ENCODE measurements at regions not wholly inside any gene's neighbourhood (a gene's known extent, or its start where the extent isn't known, plus 50 kb on each side); places are given as distances from the start of the nearest gene placed in this dataset.

DNA sequence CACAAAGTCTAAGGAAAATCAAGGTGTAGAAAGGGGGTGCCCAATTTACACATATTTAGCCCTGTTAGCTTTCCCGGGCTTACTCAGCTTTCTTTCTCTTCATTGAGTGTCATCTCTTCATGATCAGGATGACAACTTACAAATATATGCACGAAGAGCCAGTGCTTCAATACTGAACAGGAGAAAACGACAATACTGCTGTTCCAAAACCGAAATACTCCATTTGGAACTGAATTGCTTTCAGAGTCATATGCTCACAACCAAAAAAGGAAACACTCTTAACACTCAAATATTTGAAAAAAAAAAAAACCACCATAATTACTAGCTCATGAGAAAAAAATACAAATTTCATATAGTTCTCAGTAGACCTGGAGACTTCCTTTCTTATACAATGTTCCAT, 272.1 kb upstream of the DUSP10 start:
- Histone ChIP-seq H3K4me1 (ENCODE audit: control insufficient read depth, insufficient read depth, low read length, poor library complexity, severe bottlenecking) (no peaks in the 10 kb centered on the region), H3K27me3 (replicated peaks; ENCODE audit: control insufficient read depth, insufficient read depth, low read length, poor library complexity, severe bottlenecking) (no peaks in the 10 kb centered on the region), H3K4me3 (ENCODE audit: insufficient read depth, low read depth, low read length, poor library complexity, severe bottlenecking) (no peak overlapping the region), H3K27ac (ENCODE audit: insufficient read depth, low read length, poor library complexity, severe bottlenecking) (no peak overlapping the region), H3K36me3 (ENCODE audit: control insufficient read depth, insufficient read depth, low read length) (no peaks in the 10 kb centered on the region), H3K9me3 (ENCODE audit: control insufficient read depth, low read length) (no peaks in the 10 kb centered on the region)
- DNase-seq, result no peak

DNA sequence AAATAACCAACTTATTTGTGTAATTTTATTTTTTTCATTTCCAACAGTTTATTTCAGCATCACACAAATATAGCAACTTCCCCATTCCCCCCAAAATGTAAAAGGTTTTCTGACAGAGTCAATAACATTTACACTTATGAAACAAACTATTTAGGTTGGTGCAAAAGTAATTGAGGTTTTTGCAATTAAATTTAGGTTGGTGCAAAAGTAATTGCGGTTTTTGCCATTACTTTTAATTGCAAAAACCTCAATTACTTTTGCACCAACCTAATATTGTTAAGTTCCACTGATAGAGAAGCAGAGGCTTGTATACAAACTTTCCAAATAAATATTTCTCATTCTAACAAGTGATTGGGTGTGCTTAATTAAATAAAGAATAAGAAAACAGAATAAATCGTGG, 270.9 kb upstream of the DUSP10 start:
- Histone ChIP-seq H3K4me3 (ENCODE audit: insufficient read depth, low read depth, low read length, poor library complexity, severe bottlenecking) (no peak overlapping the region), H3K4me1 (ENCODE audit: control insufficient read depth, insufficient read depth, low read length, poor library complexity, severe bottlenecking) (no peaks in the 10 kb centered on the region), H3K27ac (ENCODE audit: insufficient read depth, low read length, poor library complexity, severe bottlenecking) (no peak overlapping the region), H3K36me3 (ENCODE audit: control insufficient read depth, insufficient read depth, low read length) (no peaks in the 10 kb centered on the region), H3K27me3 (replicated peaks; ENCODE audit: control insufficient read depth, insufficient read depth, low read length, poor library complexity, severe bottlenecking) (no peaks in the 10 kb centered on the region), H3K9me3 (ENCODE audit: control insufficient read depth, low read length) (no peaks in the 10 kb centered on the region)
- no peak for DNase-seq

DNA sequence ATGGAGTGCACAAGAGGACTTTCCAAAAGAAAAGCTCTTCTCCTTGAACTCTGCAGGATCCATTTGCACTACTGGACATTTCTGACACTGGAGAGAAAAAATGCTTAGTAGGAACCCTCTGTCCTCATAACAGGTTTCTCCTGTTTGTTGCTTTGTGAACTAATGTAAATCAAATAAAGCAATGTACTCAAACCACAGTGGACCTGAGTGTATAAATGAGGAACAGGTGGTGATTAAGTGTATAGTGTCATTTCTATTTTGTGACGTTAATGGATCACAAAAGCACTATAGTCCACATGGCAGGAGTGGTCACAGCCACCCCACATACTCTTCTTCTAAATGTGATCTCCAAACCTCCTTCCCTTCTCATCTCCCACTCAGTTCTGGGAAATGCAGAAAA, 268.4 kb upstream of the DUSP10 start:
- H3K4me1 ChIP-seq (ENCODE audit: control insufficient read depth, insufficient read depth, low read length, poor library complexity, severe bottlenecking), result no peaks in the 10 kb centered on the region
- DNase-seq, result no peak
- no peak overlapping the region for H3K4me3 ChIP-seq (ENCODE audit: insufficient read depth, low read depth, low read length, poor library complexity, severe bottlenecking)

DNA sequence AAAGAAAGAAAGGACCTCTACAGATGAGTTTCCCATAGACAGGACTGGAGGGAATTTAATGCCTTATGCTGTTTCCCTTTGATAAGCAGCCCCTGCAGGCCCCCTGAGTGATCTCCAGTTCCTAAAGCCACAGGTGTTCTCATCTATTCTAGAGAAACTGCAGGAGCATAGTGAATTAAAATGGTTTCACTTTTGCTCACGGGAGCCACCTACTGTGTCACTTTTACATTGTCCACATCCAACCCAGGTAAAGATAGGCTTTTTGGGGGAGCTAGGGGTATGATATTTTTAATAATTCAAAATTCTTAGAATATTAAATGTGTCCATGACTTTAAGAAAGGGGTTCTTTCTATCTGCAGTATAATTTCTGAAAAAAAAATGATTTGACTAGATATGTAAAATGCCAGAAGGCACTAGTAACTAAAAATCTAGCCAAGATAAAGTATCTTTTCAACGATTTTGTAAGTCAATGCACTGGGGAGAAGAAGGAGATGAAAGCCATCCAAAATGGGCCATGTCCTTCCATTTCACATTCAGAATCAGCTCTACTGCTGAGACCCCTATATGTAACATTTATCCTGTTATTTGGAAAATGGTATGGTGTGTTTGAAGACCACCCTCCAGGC, 267.3 kb upstream of the DUSP10 start:
- no peak for DNase-seq

More for the DNA sequence above, 268.4 kb upstream of the DUSP10 start:
- Histone ChIP-seq H3K27ac (ENCODE audit: insufficient read depth, low read length, poor library complexity, severe bottlenecking) (no peak overlapping the region), H3K27me3 (replicated peaks; ENCODE audit: control insufficient read depth, insufficient read depth, low read length, poor library complexity, severe bottlenecking) (no peaks in the 10 kb centered on the region), H3K9me3 (ENCODE audit: control insufficient read depth, low read length) (no peaks in the 10 kb centered on the region), H3K36me3 (ENCODE audit: control insufficient read depth, insufficient read depth, low read length) (no peaks in the 10 kb centered on the region)

DNA sequence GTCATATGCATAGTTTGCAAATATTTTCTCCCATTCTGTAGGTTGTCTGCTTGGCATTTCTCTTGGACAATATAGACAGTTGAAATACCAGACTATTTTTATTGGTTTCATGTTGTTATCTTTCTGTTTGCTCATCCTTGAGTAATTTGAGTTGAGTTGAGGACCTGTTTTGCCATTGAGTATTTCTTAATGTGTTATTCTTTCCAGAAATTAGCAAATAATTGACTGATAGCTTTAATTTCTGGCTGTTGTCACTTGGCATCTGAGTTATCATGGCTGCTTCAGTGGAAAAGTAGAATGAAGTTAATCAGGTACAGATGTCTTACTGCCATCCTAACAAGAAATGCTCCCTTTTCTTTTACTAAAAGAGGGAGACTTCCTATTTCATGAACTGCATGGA, 264.8 kb upstream of the DUSP10 start:
- H3K4me1 ChIP-seq (ENCODE audit: control insufficient read depth, insufficient read depth, low read length, poor library complexity, severe bottlenecking), result no peaks in the 10 kb centered on the region
- H3K27ac ChIP-seq (ENCODE audit: insufficient read depth, low read length, poor library complexity, severe bottlenecking), result no peak overlapping the region
- DNase-seq, result no peak
- no peak overlapping the region for H3K4me3 ChIP-seq (ENCODE audit: insufficient read depth, low read depth, low read length, poor library complexity, severe bottlenecking)
- H3K27me3 ChIP-seq (replicated peaks; ENCODE audit: control insufficient read depth, insufficient read depth, low read length, poor library complexity, severe bottlenecking), result no peaks in the 10 kb centered on the region
- H3K9me3 ChIP-seq (ENCODE audit: control insufficient read depth, low read length), result no peaks in the 10 kb centered on the region
- H3K36me3 ChIP-seq (ENCODE audit: control insufficient read depth, insufficient read depth, low read length), result no peaks in the 10 kb centered on the region

More for the DNA sequence above, 267.3 kb upstream of the DUSP10 start:
- Histone ChIP-seq H3K4me3 (ENCODE audit: insufficient read depth, low read depth, low read length, poor library complexity, severe bottlenecking) (no peak overlapping the region), H3K9me3 (ENCODE audit: control insufficient read depth, low read length) (no peaks in the 10 kb centered on the region), H3K27ac (ENCODE audit: insufficient read depth, low read length, poor library complexity, severe bottlenecking) (no peak overlapping the region), H3K4me1 (ENCODE audit: control insufficient read depth, insufficient read depth, low read length, poor library complexity, severe bottlenecking) (no peaks in the 10 kb centered on the region), H3K27me3 (replicated peaks; ENCODE audit: control insufficient read depth, insufficient read depth, low read length, poor library complexity, severe bottlenecking) (no peaks in the 10 kb centered on the region), H3K36me3 (ENCODE audit: control insufficient read depth, insufficient read depth, low read length) (no peaks in the 10 kb centered on the region)

DNA sequence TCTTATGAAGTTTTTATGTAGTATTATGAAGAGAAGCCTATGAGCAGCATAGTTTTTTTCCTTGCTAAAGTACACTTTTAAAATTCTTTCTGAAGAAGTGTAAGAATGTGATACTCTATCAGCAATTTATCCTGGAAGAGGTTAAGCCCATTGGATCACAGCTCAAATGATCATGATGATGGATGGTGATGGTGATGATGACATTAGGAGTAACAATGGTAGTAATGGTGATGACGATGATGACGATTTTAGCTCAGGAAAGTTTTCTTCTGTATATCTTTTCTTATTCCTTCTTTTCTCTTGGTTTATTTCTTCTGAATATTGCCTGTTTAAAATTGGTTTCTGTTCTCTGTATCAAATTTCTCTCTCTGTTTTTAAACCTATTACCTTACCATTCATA, 262.9 kb upstream of the DUSP10 start:
- Histone ChIP-seq H3K4me3 (ENCODE audit: insufficient read depth, low read depth, low read length, poor library complexity, severe bottlenecking) (no peak overlapping the region), H3K27ac (ENCODE audit: insufficient read depth, low read length, poor library complexity, severe bottlenecking) (no peak overlapping the region), H3K27me3 (replicated peaks; ENCODE audit: control insufficient read depth, insufficient read depth, low read length, poor library complexity, severe bottlenecking) (no peaks in the 10 kb centered on the region), H3K36me3 (ENCODE audit: control insufficient read depth, insufficient read depth, low read length) (no peaks in the 10 kb centered on the region), H3K9me3 (ENCODE audit: control insufficient read depth, low read length) (no peaks in the 10 kb centered on the region), H3K4me1 (ENCODE audit: control insufficient read depth, insufficient read depth, low read length, poor library complexity, severe bottlenecking) (no peaks in the 10 kb centered on the region)
- no peak for DNase-seq

DNA sequence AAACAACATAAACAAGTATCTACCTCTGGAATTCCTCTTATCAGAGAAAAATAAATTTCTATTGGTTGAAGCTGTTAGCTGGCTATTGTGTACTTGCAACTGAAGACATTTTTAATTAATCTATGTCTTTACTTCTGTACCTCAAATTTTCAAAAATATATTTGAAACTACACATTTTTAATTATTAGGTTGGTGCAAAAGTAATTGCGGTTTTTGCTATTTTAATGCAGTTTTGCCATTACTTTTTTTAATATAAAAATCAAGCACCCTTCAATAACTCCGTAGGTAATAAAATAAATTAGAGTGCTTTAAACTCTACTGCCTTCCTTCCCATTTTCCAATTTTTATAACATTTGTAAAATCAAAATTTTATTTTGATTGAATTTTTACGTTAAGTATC, 262.1 kb upstream of the DUSP10 start:
- Histone ChIP-seq H3K27ac (ENCODE audit: insufficient read depth, low read length, poor library complexity, severe bottlenecking) (no peak overlapping the region), H3K9me3 (ENCODE audit: control insufficient read depth, low read length) (no peaks in the 10 kb centered on the region), H3K4me1 (ENCODE audit: control insufficient read depth, insufficient read depth, low read length, poor library complexity, severe bottlenecking) (no peaks in the 10 kb centered on the region), H3K4me3 (ENCODE audit: insufficient read depth, low read depth, low read length, poor library complexity, severe bottlenecking) (no peak overlapping the region), H3K27me3 (replicated peaks; ENCODE audit: control insufficient read depth, insufficient read depth, low read length, poor library complexity, severe bottlenecking) (no peaks in the 10 kb centered on the region), H3K36me3 (ENCODE audit: control insufficient read depth, insufficient read depth, low read length) (no peaks in the 10 kb centered on the region)
- DNase-seq, result no peak

DNA sequence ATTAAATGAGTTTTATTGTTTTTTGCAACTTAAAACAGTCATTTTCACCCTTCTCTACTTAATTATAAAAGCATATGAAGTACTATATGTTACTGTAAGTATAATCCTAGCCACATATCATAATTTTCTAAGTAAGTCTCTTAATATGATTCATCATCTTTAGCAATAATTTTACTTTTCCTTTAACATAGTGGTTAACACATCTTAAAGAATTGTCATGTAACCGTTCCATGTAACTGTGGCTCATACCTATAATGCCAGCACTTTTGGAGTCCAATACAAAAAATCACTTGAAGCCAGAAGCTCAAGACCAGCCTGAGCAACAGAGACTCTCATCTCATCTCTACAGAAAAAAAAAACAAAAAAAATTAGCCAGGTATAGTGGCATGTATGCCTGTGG, 260.6 kb upstream of the DUSP10 start:
- no peaks in the 10 kb centered on the region for H3K9me3 ChIP-seq (ENCODE audit: control insufficient read depth, low read length)
- H3K36me3 ChIP-seq (ENCODE audit: control insufficient read depth, insufficient read depth, low read length), result no peaks in the 10 kb centered on the region
- no peak overlapping the region for H3K27ac ChIP-seq (ENCODE audit: insufficient read depth, low read length, poor library complexity, severe bottlenecking)
- no peak for DNase-seq
- H3K27me3 ChIP-seq (replicated peaks; ENCODE audit: control insufficient read depth, insufficient read depth, low read length, poor library complexity, severe bottlenecking), result no peaks in the 10 kb centered on the region
- no peaks in the 10 kb centered on the region for H3K4me1 ChIP-seq (ENCODE audit: control insufficient read depth, insufficient read depth, low read length, poor library complexity, severe bottlenecking)
- no peak overlapping the region for H3K4me3 ChIP-seq (ENCODE audit: insufficient read depth, low read depth, low read length, poor library complexity, severe bottlenecking)

DNA sequence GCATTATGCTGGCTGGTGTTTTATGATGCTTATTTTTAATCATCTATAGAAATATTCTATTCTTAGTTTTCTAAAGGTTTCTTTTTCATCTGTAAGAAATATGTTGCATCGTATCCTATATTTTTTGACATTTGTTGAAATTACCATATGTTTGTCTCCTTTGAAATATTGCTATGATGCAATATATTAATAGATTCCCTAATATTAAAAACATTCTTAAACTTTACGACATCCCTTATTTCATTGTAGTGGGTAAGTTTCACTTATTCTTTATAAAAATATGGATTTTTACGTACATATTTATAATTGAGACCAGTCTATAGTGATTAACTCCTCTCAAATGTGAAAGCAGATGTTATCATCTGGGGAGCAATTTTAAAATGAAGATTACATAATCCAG, 258.2 kb upstream of the DUSP10 start:
- DNase-seq, result no peak
- H3K4me1 ChIP-seq (ENCODE audit: control insufficient read depth, insufficient read depth, low read length, poor library complexity, severe bottlenecking), result no peaks in the 10 kb centered on the region
- H3K9me3 ChIP-seq (ENCODE audit: control insufficient read depth, low read length), result no peaks in the 10 kb centered on the region
- H3K27ac ChIP-seq (ENCODE audit: insufficient read depth, low read length, poor library complexity, severe bottlenecking), result no peak overlapping the region
- H3K27me3 ChIP-seq (replicated peaks; ENCODE audit: control insufficient read depth, insufficient read depth, low read length, poor library complexity, severe bottlenecking), result no peaks in the 10 kb centered on the region
- H3K36me3 ChIP-seq (ENCODE audit: control insufficient read depth, insufficient read depth, low read length), result no peaks in the 10 kb centered on the region
- H3K4me3 ChIP-seq (ENCODE audit: insufficient read depth, low read depth, low read length, poor library complexity, severe bottlenecking), result no peak overlapping the region

DNA sequence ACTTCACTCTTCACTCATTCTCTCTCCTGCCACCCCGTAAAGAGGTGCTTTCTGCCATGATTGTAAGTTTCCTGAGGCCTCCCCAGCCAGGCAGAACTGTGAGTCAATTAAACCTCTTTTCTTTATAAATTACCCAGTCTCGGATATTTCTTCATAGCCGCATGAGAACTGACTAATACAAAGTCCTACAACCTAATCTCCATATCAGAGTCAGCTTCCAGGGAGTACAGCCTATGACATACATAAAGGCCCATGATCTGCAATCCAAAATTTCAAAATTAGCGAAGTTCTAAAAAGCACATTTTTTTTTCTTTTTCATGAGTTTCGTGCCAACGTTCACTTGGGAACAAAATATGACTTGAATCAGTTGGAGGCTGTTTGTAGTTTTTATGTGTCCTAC, 256.9 kb upstream of the DUSP10 start:
- H3K36me3 ChIP-seq (ENCODE audit: control insufficient read depth, insufficient read depth, low read length), result no peaks in the 10 kb centered on the region
- no peaks in the 10 kb centered on the region for H3K9me3 ChIP-seq (ENCODE audit: control insufficient read depth, low read length)
- no peak overlapping the region for H3K27ac ChIP-seq (ENCODE audit: insufficient read depth, low read length, poor library complexity, severe bottlenecking)
- H3K4me1 ChIP-seq (ENCODE audit: control insufficient read depth, insufficient read depth, low read length, poor library complexity, severe bottlenecking), result no peaks in the 10 kb centered on the region
- no peak overlapping the region for H3K4me3 ChIP-seq (ENCODE audit: insufficient read depth, low read depth, low read length, poor library complexity, severe bottlenecking)
- no peaks in the 10 kb centered on the region for H3K27me3 ChIP-seq (replicated peaks; ENCODE audit: control insufficient read depth, insufficient read depth, low read length, poor library complexity, severe bottlenecking)
- no peak for DNase-seq
